Smooth muscle cell of the brain vasculature (primary cell): ENCODE measurements at regions not wholly inside any gene's neighbourhood (a gene's known extent, or its start where the extent isn't known, plus 50 kb on each side); places are given as distances from the start of the nearest gene placed in this dataset.
"Not testable (repeated sequence)": the region's sequence is repeated elsewhere in the genome, so short reads cannot be mapped to it uniquely, and the experiment has no call there.

Source experiments
- DNase-seq: peaks from one replicate; pipeline ENCODE4 v3.0.0-alpha.2; 2012; ENCODE audit warnings: low read depth, low spot score

DNA sequence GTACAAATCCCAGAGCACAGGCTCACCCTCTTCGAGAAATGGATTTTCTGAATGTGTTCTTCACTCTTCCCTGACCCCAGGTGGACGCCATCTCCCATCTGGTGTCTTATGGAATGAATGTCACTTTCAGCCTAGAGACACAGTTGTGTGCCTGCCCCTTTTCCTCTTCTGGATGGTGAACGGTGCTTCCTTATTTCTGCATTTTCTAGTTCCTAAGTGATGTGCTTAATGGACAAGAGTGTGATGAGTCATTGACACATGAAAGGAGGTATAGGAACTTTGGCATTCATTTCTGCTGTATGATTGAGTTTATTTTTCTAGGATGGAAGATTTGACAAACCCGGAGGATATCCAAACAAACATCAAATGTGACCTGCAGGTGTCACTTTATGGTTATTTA, 114.9 kb upstream of the PTPN20 start:
- not testable (repeated sequence) for DNase-seq

- not testable (repeated sequence) for DNase-seq
These were observed 109.2 kb upstream of the PTPN20 start for GRCh38 chr10:46802010-46802409.

DNA sequence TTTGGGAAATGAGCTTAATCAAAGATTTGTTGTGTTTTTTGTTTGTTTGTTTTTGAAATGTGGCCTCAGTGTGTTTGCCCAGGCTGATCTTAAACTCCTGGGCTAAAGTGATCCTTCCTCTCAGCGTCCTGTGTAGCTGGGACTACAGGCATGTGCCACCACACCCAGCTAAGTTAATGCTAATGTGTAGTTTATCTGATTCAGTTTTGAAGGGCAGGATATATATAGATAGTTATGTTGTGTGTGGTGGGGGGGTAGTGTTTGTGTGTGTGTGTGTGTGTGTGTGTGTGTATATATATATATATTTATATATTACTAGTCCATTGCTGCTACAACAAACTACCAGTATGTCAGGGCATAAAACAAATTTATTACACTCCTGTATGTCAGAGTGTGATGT, 108.1 kb upstream of the PTPN20 start:
- DNase-seq, result not testable (repeated sequence)

DNA sequence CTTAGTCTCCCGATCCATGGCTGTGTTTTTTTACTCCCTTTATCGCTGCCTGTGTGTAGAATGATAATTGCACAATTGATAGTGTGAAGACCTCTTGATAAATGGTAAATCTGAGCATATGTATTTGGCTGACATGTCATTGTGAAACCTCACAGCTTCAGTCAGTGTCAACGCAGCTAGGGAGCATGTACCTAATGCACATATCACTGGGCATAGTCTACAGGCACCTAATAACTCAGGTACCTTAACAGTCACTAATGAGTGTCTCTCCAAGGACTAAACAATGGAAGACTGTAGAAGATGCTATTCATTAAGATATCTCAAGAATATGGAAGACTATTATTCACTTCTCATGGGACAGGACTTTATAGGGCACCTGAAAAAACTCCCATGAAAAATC, 101.0 kb upstream of the PTPN20 start:
- not testable (repeated sequence) for DNase-seq

DNA sequence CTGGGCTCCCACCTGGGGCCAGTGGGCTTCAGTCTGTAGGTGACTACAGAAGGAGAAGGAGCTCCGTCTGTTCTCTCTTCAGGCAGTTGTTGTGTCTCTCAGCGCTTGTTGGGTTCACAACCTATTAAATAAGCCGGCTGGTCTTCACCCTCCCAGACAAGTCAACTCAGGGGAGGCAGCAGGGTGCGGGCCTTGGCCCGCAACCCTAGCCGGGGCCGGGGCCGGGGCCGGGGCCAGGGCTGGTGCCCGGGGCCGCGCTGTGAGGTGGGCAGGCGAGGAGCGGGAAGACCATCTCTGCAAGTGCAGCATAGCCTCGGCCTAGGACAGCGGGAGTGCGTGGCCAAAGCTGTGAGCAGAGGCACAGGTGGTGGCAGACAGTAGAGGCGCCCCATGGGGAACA, 95.1 kb upstream of the PTPN20 start:
- not testable (repeated sequence) for DNase-seq

DNA sequence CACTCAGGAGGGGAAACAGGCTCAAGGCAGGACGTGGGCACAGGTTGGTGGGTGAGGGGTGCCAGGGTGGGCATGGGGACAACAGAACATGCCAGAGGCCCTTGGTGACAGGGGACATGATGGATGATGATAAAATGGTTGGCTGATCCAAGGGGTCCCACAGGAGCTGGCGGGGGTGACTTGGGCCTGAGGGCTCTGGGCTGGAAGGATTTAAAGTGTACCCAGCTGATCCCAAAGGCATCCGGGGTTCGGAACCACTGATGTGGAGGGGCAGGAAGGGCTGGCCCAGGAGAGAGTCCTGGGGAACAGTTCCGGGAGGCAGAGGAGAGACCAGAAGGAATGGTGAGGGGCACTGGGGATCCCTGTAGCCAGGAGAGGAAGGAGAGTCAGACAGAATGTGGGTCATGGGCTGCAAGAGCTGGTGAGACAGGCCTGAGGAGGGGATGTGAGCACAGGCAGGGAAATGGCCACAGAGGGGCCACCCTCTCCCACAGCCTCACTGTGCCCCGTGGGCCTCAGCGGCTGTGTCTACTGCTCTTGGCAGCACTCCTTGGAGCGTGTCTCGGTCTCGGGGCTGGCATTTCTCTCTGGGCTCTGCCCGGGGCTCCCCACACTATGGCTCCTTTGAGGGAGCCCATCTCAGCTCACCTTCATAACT, 70.7 kb upstream of the PTPN20 start:
- not testable (repeated sequence) for DNase-seq

- DNase-seq, result not testable (repeated sequence)
These were observed 70.1 kb upstream of the PTPN20 start for GRCh38 chr10:46841051-46841593.

GRCh38 chr10:46845194-46845593, 66.0 kb upstream of the PTPN20 start:
- not testable (repeated sequence) for DNase-seq

DNA sequence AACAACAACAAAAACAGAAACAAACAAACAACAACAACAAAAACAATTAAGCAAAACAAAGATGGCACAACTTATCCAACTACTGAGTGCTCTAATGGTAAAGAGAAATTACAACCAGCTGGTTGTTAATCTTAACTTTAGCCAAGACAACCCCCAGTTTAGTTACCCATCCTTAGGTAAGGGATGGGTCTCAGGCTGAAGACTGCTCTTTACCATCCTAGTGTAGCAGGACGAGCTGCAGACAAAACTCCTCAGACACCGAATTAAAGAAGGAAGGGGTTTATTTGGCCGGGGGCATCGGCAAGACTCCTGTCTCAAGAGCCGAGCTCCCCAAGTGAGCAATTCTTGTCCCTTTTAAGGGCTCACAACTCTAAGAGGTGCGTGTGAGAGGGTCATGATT, 65.6 kb upstream of the PTPN20 start:
- DNase-seq, result not testable (repeated sequence)

GRCh38 chr10:46860753-46861152, 50.5 kb upstream of the PTPN20 start:
- not testable (repeated sequence) for DNase-seq
